NCI-H1092 (cell line): ENCODE measurements at regions not wholly inside any gene's neighbourhood (a gene's known extent, or its start where the extent isn't known, plus 50 kb on each side); places are given as distances from the start of the nearest gene placed in this dataset.
A peak's percentile ranks its signal among the peaks of the same experiment; 100 is the strongest.
"Not testable (repeated sequence)": the region's sequence is repeated elsewhere in the genome, so short reads cannot be mapped to it uniquely, and the experiment has no call there.

Experiments used
- DNase-seq: peaks from one replicate; lab custom pipeline; 2025; lab: John Stamatoyannopoulos, UW

GRCh38 chr13:71214821-71215220 is 652.2 kb downstream of the DACH1 start:
- no peak for DNase-seq

- DNase-seq, result no peak
Observed at GRCh38 chr13:71214357-71214756, 652.6 kb downstream of the DACH1 start.

GRCh38 chr13:71213252-71213821 is 653.7 kb downstream of the DACH1 start:
- DNase-seq, result no peak

- DNase-seq, result no peak
Observed at GRCh38 chr13:71210861-71211260, 656.1 kb downstream of the DACH1 start.

- DNase-seq, result no peak
Observed at GRCh38 chr13:71209217-71209616, 657.8 kb downstream of the DACH1 start.

- not testable (repeated sequence) for DNase-seq
Observed at GRCh38 chr13:71184583-71184982, 682.4 kb downstream of the DACH1 start.

DNA sequence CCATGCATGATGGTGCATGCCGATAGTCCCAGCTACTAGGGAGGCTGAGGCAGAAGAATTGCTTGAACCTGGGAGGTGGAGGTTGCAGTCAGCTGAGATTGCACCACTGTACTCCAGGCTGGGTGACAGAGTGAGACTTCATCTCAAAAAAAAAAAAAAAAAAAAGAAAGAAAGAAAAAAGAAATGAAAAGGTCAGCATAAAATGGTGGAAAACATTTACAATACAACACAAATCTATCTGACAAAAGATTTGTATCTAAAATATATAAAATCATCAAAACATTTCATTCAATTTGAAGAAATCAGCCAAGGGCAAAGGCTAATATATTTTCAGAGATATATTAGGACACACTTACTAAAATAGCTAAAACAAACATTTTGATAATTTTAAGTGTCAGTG is 683.7 kb downstream of the DACH1 start:
- DNase-seq, result not testable (repeated sequence)

- DNase-seq, result no peak
Observed at GRCh38 chr13:71171740-71172139, 695.3 kb downstream of the DACH1 start.

DNA sequence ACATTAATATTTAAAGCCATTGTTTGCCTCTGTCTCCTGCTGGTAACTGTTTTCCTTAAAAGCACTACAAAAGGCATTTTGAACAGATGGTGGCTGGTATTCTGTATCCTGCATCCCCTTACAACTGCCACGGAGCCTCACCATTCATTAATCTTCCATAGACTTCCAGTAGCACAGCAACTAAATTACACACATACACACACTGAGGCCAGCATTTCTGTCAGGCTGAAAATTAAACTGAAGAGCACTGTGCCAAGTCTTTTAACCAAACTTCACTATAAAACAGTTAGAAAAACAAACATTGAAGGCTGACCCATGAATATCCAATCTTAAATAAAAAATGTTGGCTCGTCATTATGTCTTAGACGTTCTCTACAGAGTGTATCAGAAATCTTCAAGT is 697.8 kb downstream of the DACH1 start:
- peak; percentile 4 for DNase-seq

DNA sequence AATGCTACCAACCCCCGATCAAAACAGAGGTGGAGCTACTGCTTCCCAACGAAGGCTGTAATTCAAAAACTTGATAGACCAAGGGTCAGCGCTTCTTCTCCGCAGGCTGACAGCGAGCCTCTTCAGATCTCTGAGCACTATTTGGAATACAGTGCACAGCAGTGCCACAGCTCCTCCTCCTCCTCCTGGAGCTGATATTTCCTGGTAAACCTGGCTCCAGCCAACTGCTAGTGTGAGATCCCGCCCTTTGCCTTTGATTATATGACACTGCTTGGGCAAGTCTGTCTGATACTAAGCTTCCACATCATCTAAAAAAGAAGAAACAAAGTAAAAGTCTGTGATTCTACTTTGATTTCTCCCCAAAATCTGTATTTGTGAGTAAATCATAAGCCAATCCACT is 710.5 kb downstream of the DACH1 start:
- no peak for DNase-seq

DNA sequence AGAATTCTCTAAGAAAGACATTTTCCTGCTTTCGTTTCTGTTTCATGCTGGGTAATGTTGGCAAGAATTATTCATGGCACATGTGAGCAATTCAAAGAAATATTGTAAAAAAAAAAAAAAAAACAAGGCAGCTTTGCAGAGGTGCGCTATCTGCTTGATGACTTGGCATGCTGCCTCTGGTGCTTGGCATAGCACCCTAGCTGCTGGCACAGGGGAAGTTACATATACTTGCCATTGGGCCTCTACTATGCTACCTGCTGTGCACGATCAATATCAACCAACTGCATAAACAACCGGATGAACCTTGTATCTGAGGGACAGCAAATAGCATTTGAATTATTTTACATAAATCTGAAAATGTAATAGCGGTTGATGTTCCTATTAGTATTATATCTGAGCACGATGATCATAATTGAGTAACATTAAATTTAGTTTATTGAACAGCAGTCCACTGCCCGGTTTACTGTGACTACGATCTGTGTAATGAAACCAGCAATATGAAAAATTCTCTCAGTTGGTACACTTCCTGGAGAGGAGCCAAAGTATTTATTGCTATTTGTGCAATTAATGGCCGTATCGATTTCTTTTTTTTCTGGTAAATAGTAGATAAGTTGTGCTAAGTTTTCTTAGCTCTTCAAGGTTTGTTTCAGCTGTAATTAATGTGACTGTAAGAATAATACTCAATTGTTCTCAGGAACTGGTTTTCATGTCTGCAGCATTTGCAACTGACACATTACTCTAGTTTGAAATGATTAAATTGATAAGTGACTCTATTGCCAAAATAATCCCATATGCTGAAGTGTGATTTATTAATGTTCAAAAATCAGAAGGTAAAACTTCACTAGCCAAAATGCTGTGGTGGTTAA is 717.3 kb downstream of the DACH1 start:
- peak; percentile 98 for DNase-seq

DNA sequence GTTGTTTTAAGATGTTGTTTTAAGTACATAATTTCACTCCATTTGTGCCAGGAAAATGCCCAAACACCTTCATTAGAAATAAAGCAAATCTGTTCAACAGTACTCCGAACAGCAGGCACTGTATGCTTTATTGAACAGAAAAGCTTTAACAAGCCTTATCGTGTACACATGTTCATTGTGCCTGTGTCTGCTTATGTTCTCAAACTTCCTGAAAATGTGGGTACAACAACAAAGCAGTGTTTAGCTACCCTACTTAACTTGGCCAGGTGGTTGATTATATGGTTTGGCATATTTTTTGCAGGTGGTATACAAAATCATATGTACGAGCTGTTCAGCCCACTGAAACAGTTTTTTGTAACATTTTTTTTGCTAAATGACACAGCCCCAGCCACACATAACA is 718.0 kb downstream of the DACH1 start:
- peak; percentile 81 for DNase-seq

GRCh38 chr13:71148396-71148795 is 718.6 kb downstream of the DACH1 start:
- DNase-seq, result no peak

DNA sequence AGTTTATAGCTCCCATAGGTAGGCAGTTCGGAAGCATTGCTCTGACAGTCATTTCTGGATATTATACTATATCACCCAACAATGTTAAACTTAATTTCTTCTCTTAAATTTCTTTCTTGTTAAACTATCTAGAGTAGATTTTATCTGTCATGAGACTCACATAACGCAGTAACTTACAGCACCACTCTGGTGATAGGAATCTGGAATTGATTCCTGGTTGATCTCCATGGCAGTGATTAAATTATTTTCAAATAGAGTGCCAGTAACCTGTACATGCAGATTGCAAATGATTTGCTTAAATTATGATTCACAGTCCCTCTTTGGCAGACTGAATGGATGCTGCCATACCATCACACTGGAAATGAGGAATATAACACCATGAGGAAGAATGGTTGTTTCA is 722.1 kb downstream of the DACH1 start:
- DNase-seq, result no peak

DNA sequence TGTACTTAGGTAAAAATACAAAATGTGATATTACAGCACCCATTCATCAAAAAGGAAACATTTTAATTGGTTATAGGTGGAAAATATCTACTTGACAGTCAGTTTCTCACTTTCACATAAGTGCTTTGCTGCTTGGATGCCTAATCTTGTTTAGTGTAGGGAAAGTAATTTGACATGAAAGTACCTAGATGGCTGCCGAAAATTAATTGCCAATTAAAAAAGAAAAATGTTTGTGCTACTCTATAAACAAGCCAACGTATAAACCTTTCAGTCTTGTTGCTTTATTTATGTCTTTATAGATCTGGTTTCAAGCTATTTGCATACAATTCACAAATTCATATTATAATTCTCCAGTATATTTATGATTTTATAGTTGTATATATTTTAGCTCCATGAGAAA is 729.9 kb downstream of the DACH1 start:
- no peak for DNase-seq

- DNase-seq, result no peak
Observed at GRCh38 chr13:71124230-71124629, 742.8 kb downstream of the DACH1 start.

GRCh38 chr13:71118779-71119364 is 748.1 kb downstream of the DACH1 start:
- peak; percentile 13 for DNase-seq

GRCh38 chr13:71117920-71118319 is 749.1 kb downstream of the DACH1 start:
- no peak for DNase-seq

DNA sequence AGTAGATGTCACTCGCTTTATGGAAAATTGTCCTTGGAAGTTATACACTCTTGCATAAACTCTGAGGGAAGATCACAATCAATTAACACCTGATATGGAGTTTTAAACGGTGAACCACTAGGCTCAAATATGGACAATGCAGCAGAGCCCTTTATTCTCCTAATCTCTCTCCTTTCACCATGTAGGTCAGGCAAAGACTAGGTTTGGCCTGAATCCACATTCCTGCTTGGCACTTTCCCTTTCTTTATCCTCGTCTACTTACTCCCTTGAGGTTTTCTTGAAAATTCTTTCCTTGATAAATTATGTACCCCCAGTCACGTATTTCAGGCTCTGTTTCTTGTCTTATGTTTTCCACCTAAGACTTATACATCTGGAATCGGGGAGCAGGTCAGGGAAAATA is 751.7 kb downstream of the DACH1 start:
- DNase-seq, result no peak

GRCh38 chr13:71096421-71096820 is 770.6 kb downstream of the DACH1 start:
- no peak for DNase-seq

DNA sequence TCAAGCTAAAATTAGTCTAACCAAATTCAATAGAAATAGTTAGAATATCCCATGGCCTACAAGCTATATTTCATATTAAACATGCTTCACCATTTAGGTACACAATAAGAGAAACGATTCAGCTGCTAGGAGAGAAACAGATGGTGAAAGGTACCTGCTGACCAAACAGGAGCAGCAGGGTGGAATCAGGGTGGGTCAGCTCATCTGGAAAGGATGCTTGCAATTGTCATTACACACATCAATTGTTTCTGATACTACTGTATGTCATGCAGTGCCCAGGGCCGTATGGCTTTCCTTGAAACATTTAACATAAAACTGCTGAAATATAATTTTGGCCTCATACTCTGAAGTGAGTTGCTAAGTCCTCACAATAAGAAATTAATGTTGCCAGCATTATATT is 776.0 kb downstream of the DACH1 start:
- no peak for DNase-seq

GRCh38 chr13:71089056-71089455 is 777.9 kb downstream of the DACH1 start:
- no peak for DNase-seq

GRCh38 chr13:71087432-71087831 is 779.6 kb downstream of the DACH1 start:
- DNase-seq, result no peak
